ENCODE measurements at regions not wholly inside any gene's neighbourhood (a gene's known extent, or its start where the extent isn't known, plus 50 kb on each side); places are given as distances from the start of the nearest gene placed in this dataset.

- FAIRE-seq (no peak), DNase-seq (ENCODE audit: insufficient read length, low spot score) (no peak)
- no peak for TF ChIP-seq SPI1 (IDR thresholded peaks at IDR 0.05; ENCODE audit: low read depth, low read length)
- no peak for TF ChIP-seq TAF1 (IDR thresholded peaks at IDR 0.05; ENCODE audit: low read depth, low read length)
- no peak for TF ChIP-seq POLR2A (IDR thresholded peaks at IDR 0.05; ENCODE audit: low read depth, low read length)
- no peak for TF ChIP-seq PAX5 (IDR thresholded peaks at IDR 0.05; ENCODE audit: insufficient read depth, low read length, severe bottlenecking)
- TF ChIP-seq POLR2AphosphoS5 (IDR thresholded peaks at IDR 0.05; ENCODE audit: low read depth, low read length): no peak
- TF ChIP-seq POU2F2 (IDR thresholded peaks at IDR 0.05; ENCODE audit: low read depth, low read length): no peak
Measured at GRCh38 chr20:11378252-11378651, 539.4 kb upstream of the BTBD3 start.

DNA sequence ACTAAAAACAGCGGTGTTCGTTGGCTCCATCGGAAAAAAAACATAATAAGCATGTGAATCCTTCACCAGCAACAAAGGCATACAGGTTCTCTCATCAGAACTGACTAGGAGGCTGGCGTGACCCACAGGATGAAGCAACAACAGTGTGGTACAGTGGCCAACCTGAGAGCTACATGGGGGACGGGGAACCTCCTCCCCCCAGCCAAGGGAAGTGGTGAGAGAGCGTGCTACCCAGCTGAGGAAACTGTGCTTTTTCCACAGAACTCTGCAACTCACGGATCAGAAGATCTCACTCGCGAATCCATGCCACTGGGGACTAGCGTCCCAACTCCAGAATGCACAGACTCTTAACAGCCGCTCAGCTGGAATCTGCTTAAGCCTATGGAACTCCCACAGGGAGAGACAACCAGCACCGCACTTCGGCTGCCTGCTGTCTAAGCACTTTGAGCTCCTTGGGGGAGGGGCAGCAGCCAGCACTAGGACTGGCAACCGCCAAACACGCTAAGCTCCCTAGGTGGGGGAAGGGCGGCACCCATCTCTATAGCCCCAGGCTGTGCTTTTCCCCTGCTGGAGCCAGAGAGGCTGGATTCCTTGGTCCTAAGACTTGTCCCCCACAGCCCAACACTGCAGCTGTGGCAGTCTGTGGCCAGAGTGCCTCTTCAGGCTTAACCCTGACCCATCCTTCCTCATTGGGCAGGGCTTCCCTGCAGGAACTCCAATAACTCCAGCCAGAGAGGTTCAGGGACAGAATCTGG lies 538.3 kb upstream of the BTBD3 start:
- DNase-seq (ENCODE audit: insufficient read length, low spot score) (no peak), FAIRE-seq (peak; percentile 60)
- no peak for TF ChIP-seq POLR2A (IDR thresholded peaks at IDR 0.05; ENCODE audit: low read depth, low read length)
- TF ChIP-seq POLR2AphosphoS5 (IDR thresholded peaks at IDR 0.05; ENCODE audit: low read depth, low read length): no peak
- no peak for TF ChIP-seq POU2F2 (IDR thresholded peaks at IDR 0.05; ENCODE audit: low read depth, low read length)
- TF ChIP-seq SPI1 (IDR thresholded peaks at IDR 0.05; ENCODE audit: low read depth, low read length): no peak
- TF ChIP-seq TAF1 (IDR thresholded peaks at IDR 0.05; ENCODE audit: low read depth, low read length): no peak
- no peak for TF ChIP-seq PAX5 (IDR thresholded peaks at IDR 0.05; ENCODE audit: insufficient read depth, low read length, severe bottlenecking)

GRCh38 chr20:11380283-11380682 lies 537.4 kb upstream of the BTBD3 start:
- no peak for TF ChIP-seq TAF1 (IDR thresholded peaks at IDR 0.05; ENCODE audit: low read depth, low read length)
- no peak for TF ChIP-seq POLR2AphosphoS5 (IDR thresholded peaks at IDR 0.05; ENCODE audit: low read depth, low read length)
- peak; percentile 74 for TF ChIP-seq SPI1 (IDR thresholded peaks at IDR 0.05; ENCODE audit: low read depth, low read length)
- peak; percentile 62 for TF ChIP-seq PAX5 (IDR thresholded peaks at IDR 0.05; ENCODE audit: insufficient read depth, low read length, severe bottlenecking)
- no peak for DNase-seq (ENCODE audit: insufficient read length, low spot score)
- no peak for FAIRE-seq

DNA sequence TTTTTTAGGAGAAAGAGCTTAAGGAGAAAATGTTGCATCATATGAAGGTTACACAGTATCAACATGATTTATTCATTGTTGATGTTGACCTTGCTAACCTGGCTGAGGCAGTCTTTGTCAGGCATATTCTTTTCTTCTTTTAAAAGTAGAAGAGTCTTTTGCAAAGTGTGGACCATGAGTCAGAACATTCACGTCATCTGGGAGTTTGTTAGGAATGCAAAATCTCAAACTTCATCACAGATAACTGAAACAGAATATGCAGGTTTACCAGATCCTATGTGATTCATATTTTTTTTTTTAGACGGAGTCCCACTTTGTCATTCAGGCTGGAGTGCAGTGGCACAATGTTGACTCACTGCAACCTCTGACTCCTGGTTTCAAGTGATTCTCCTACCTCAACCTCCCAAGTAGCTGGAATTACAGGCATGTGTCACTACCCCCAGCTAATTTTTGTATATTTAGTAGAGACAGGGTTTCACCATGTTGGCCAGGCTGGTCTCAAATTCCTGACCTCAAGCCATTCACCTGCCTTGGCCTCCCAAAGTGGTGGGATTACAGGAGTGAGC lies 530.4 kb upstream of the BTBD3 start:
- DNase-seq (ENCODE audit: insufficient read length, low spot score): no peak
- no peak for TF ChIP-seq POLR2A (IDR thresholded peaks at IDR 0.05; ENCODE audit: low read depth, low read length)
- no peak for TF ChIP-seq POU2F2 (IDR thresholded peaks at IDR 0.05; ENCODE audit: low read depth, low read length)
- TF ChIP-seq PAX5 (IDR thresholded peaks at IDR 0.05; ENCODE audit: insufficient read depth, low read length, severe bottlenecking): no peak
- no peak for TF ChIP-seq TAF1 (IDR thresholded peaks at IDR 0.05; ENCODE audit: low read depth, low read length)
- TF ChIP-seq POLR2AphosphoS5 (IDR thresholded peaks at IDR 0.05; ENCODE audit: low read depth, low read length): no peak
- no peak for TF ChIP-seq SPI1 (IDR thresholded peaks at IDR 0.05; ENCODE audit: low read depth, low read length)
- no peak for FAIRE-seq

DNA sequence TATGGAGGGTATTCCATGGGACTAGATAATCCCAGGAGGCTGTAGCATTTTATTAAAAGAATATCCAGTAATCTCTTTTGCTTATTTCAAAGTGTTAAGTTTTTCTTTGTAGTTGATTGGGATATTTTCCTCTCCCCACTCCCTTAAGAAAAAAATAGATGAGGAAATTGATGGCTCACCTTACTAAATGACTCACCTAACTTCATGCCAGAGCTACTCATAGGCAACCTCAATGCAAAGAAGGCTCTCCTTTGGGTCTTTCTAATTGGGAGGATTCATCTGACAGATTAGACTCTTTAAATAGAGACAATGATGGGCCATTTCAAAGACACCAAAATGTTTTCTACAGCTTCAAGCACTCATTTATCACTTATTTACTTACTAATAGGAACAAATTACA lies 528.5 kb upstream of the BTBD3 start:
- DNase-seq (ENCODE audit: insufficient read length, low spot score) (no peak), FAIRE-seq (no peak)
- TF ChIP-seq POLR2A (IDR thresholded peaks at IDR 0.05; ENCODE audit: low read depth, low read length) (no peak), TAF1 (IDR thresholded peaks at IDR 0.05; ENCODE audit: low read depth, low read length) (no peak), PAX5 (IDR thresholded peaks at IDR 0.05; ENCODE audit: insufficient read depth, low read length, severe bottlenecking) (no peak), POLR2AphosphoS5 (IDR thresholded peaks at IDR 0.05; ENCODE audit: low read depth, low read length) (no peak), SPI1 (IDR thresholded peaks at IDR 0.05; ENCODE audit: low read depth, low read length) (no peak), POU2F2 (IDR thresholded peaks at IDR 0.05; ENCODE audit: low read depth, low read length) (no peak)

GRCh38 chr20:11391591-11391990 lies 526.1 kb upstream of the BTBD3 start:
- no peak for TF ChIP-seq POLR2AphosphoS5 (IDR thresholded peaks at IDR 0.05; ENCODE audit: low read depth, low read length)
- no peak for TF ChIP-seq SPI1 (IDR thresholded peaks at IDR 0.05; ENCODE audit: low read depth, low read length)
- TF ChIP-seq TAF1 (IDR thresholded peaks at IDR 0.05; ENCODE audit: low read depth, low read length): no peak
- TF ChIP-seq POLR2A (IDR thresholded peaks at IDR 0.05; ENCODE audit: low read depth, low read length): no peak
- no peak for TF ChIP-seq POU2F2 (IDR thresholded peaks at IDR 0.05; ENCODE audit: low read depth, low read length)
- TF ChIP-seq PAX5 (IDR thresholded peaks at IDR 0.05; ENCODE audit: insufficient read depth, low read length, severe bottlenecking): no peak
- no peak for DNase-seq (ENCODE audit: insufficient read length, low spot score)
- FAIRE-seq: no peak

DNA sequence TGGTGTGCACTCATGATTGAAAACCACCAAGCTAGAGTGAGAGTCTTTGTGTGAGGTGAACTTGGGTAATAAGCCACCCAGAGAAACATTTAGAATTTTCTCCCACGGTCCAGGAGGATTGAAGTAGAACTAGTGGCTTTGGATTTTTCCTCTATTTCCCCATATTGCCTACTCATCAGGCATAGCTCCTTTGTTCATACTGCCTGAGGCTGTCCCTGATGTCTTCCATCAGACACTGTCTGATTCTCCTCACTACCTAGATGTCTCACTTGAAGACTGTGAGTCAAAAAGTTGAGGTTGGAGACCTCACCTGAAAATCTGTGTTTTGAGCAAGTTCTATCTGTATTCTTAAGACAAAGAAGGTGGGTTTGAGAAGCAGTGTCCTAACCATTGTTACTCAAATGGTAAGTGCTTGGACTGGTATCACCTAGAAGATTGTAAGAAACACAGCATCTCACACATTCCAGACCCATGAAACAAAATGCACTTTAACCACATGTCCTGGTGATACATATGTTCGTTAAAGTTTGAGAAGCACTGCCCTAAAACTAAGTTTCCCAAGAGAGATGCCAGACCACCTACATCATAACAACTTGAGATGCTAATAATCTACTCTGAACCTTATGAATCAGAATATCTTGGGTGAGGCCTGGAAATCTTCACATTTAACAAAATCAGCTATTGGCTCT lies 523.4 kb upstream of the BTBD3 start:
- TF ChIP-seq TAF1 (IDR thresholded peaks at IDR 0.05; ENCODE audit: low read depth, low read length) (no peak), SPI1 (IDR thresholded peaks at IDR 0.05; ENCODE audit: low read depth, low read length) (no peak), PAX5 (IDR thresholded peaks at IDR 0.05; ENCODE audit: insufficient read depth, low read length, severe bottlenecking) (no peak), POLR2A (IDR thresholded peaks at IDR 0.05; ENCODE audit: low read depth, low read length) (no peak), POU2F2 (IDR thresholded peaks at IDR 0.05; ENCODE audit: low read depth, low read length) (no peak), POLR2AphosphoS5 (IDR thresholded peaks at IDR 0.05; ENCODE audit: low read depth, low read length) (no peak)
- FAIRE-seq: no peak

GRCh38 chr20:11395581-11395980 lies 522.1 kb upstream of the BTBD3 start:
- FAIRE-seq (no peak), DNase-seq (ENCODE audit: insufficient read length, low spot score) (no peak)
- TF ChIP-seq POU2F2 (IDR thresholded peaks at IDR 0.05; ENCODE audit: low read depth, low read length): no peak
- TF ChIP-seq TAF1 (IDR thresholded peaks at IDR 0.05; ENCODE audit: low read depth, low read length): no peak
- TF ChIP-seq POLR2AphosphoS5 (IDR thresholded peaks at IDR 0.05; ENCODE audit: low read depth, low read length): no peak

More for the DNA sequence above, 523.4 kb upstream of the BTBD3 start:
- no peak for DNase-seq (ENCODE audit: insufficient read length, low spot score)

DNA sequence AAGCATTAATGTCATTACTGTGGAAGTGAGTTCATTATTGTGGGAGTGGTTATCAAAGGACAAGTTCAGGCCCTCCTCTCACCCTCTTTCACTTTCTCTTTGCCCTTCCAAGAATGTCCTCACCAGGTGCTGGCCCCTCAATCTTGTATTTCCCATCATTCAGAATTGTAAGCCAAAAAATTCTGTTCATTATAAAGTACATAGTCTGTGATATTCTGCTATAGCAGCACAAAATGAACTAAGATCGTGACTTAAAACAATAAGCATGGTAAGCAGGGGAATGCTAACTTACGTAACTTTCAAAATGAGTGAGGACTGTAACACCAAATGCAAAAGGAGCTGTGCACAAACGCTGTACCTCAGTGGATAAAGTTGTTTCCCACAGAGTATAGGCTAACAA lies 515.7 kb upstream of the BTBD3 start:
- no peak for DNase-seq (ENCODE audit: insufficient read length, low spot score)
- TF ChIP-seq POU2F2 (IDR thresholded peaks at IDR 0.05; ENCODE audit: low read depth, low read length): no peak
- no peak for TF ChIP-seq TAF1 (IDR thresholded peaks at IDR 0.05; ENCODE audit: low read depth, low read length)
- no peak for TF ChIP-seq SPI1 (IDR thresholded peaks at IDR 0.05; ENCODE audit: low read depth, low read length)
- no peak for TF ChIP-seq POLR2AphosphoS5 (IDR thresholded peaks at IDR 0.05; ENCODE audit: low read depth, low read length)
- peak; percentile 62 for FAIRE-seq
